ENCODE measurements at regions not wholly inside any gene's neighbourhood (a gene's known extent, or its start where the extent isn't known, plus 50 kb on each side); places are given as distances from the start of the nearest gene placed in this dataset.

DNA sequence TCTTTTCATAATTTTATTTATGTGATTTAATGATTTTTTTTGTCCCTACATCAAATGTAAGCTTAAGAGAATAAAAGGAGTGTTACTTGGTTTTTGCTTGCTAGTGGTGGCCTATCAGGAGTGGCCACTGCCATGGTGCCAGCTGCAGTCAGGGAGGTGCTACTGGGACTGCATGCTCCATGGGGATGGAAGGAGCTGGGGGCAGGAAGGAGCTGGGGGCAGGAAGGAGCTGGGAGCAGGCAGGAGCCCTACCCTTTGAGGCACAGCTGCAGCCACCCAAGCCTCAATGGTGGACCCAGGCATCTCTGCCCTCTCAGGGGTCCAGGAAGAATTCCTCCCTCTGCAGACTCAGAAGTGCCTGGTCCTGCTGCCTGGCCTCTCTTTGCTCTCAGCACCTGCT is 796.0 kb downstream of the SLC16A7 start:
- DNase-seq = no peak

DNA sequence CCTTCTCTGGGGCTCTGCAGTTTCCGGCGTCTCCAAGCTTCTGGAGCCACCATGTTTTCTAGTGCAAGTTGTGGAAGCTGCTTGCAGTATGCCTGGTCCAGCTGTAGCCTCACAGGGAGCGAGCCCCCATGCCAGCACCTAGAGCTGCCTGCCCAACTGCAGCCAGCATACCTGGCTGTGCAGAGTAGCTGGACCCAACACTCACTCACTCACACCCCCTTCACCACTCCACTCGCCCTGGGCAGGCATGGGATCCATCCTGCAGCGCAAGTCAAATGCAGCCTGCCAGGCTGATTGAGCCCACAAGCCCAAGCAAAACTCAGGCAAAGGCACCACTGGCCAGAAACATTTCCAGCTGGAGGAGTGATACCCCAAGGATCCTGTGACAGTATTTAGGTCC is 797.3 kb downstream of the SLC16A7 start:
- DNase-seq = no peak

DNA sequence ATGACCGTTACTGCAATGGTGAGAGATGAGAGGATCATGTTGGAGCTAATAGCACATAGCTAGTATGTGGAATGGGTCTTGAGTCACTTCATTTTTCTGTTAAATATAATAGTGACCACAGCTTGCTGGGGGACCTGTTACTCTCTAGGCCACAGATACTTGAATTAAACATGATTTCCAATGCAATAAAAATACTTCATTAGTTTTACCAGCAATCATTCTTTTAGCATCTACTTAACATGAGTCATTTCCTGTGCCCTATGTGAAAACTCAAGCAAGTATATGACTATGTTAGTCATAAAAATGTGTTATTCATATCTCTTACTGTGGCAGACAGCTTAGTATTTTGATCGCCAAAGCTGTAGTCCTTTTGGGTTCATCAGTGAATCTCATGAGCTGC is 798.8 kb downstream of the SLC16A7 start:
- no peak for DNase-seq

DNA sequence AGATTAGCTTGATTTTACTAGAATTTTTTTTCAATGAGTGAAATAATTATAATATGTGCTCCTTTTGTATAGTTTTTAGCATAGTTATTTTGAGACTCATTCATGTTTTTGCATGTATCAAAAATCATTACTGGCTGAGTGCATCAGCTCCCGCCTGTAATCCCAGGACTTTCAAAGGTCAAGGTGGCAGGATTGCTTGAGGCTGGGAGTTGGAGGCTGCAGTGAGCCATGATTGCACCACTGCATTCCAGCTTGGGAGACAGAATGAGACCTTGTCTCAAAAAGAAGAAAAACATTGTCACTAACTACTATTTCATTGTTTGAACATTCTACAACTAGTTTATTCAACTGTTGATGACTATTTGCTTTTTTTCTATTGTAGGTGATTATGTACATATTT is 802.7 kb downstream of the SLC16A7 start:
- DNase-seq = no peak

DNA sequence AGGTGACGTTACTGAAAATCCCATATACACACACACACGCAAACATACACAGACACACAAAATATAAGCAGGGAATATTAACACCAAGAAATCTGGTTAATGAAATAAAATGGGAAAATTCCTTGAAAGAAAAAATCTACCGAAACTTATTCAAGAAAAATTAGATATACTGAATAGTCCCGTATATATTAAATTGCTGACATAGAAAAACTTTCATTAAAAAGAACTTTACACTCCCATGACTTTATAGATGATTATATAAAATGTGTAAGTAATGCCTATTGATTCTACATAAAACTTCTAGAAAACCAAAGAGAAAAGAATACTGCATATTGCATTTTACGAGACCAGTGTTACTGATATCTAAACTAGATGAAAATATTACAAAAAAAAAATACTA is 803.2 kb downstream of the SLC16A7 start:
- DNase-seq = no peak

DNA sequence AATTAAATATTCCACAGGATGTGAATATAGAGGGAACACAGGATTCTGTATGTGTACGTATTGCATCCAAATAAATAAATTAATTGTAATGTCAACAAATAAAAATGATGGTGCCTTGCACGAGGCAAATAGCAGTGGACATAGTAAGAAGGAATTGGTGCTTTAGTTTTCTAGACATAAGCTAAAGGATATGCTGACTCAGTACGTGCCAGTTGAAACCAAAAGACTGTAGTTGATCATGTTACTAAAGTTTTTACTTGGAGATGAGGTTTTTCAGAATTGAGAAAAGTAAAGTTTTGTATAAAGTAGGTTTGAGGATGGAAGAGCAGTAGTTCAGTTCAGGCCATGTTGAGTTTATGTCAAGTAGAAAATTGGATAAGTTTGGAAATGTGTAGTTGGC is 807.2 kb downstream of the SLC16A7 start:
- no peak for DNase-seq

DNA sequence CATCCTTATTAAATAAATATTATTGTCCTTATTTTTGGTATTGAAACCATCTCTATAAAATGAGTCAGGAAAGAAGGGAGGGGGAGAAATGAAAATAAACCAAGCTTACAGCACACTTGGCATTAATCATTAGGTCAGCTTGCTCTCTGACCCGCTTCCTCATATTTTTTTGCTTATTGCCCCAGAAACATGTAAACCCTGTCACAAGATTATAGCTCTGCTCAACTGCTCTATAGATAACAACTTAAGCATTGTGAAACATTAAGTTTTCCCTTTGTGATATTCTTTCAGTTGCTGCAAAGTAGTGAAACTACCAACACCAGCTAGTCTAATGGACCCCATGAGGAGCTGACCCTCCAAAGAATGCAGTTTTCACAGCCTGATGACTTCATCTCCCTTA is 819.5 kb downstream of the SLC16A7 start:
- DNase-seq = no peak

DNA sequence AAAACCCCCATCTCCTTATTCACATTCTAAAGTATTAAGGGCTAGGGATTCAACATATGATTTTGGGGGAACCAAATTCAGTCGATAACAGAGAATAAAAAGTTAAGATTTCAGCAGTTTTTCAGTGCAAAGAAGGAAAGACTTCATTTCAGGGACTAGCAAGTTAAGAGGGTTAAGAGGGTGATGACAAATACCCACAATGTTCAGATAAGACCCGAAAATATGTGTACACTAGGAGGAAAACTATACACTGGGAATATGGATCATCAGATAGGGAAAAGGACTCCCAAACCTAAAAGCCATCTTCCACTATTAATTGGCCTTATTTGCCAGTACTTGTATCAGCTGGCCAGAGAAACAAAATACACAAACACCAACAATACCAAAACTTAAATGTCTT is 824.2 kb downstream of the SLC16A7 start:
- no peak for DNase-seq

DNA sequence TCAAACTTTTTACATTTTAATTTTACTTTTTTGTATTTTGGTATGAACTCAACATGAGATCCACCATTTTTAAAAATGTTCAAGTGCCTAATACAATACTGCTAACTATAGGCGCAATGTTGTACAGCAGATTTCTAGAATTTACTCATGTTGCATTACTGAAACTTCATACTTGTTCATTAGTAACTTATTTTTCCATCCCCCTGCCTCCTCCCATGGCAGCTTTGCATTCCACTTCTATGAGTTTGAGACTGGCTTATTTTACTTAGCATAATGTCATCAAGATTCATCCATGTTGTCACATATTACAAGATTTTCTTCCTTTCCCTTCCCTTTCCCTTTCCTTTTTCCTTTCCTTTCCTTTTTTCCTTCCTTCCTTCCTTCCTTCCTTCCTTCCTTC is 825.9 kb downstream of the SLC16A7 start:
- DNase-seq = no peak

DNA sequence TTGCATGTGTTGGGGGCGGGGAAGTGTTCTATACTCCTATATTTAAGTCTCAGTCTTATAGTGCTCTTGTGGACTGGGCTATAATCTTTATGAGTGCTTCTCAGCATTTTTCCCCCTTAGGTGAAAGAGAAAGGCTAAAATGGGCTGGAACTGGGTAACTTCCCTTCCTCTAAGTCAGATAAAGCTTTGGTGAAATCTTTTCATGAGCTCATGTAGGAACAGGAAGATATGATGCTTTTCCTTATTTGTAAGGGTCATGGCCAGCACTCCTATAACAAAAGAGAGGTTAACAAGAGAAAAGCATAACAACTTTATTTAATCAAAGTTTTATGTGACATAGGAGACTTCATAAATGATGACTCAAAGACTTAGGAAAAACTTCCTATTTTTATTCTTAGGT is 841.5 kb downstream of the SLC16A7 start:
- no peak for DNase-seq

DNA sequence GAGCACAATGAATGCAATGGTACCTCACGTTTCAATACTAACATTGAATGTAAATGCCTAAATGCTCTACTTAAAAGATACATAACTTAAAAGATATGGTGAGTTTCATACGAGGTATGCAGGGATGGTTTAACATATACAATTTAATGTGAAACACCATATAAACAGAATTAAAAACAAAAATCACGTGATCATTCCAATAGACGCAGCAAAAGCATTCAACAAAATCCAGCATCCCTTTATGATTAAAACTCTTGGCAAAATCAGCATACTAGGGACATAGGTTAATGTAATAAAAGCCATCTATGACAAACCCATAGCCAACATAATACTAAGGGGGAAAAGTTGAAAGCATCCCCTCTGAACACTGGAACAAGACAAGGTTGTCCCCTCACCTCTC is 845.7 kb downstream of the SLC16A7 start:
- no peak for DNase-seq

DNA sequence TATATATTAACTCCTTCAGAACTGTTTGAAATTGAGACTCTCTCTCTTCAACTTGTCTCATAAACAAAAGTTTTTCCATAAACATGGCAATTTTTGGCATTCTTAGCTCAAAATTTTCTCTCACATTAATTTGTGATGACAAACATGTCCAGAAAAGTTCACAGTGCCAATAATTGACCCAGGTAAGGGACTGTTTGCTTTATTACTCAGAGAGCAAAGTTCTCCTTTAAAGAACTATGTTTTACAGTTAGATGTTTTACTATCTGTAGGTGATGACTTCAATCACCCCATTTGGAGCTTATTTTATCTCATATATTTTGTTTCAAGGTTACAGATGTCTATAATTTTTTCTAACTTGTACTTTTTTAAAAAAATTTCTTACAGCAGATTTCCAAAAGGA is 855.6 kb downstream of the SLC16A7 start:
- DNase-seq = no peak

DNA sequence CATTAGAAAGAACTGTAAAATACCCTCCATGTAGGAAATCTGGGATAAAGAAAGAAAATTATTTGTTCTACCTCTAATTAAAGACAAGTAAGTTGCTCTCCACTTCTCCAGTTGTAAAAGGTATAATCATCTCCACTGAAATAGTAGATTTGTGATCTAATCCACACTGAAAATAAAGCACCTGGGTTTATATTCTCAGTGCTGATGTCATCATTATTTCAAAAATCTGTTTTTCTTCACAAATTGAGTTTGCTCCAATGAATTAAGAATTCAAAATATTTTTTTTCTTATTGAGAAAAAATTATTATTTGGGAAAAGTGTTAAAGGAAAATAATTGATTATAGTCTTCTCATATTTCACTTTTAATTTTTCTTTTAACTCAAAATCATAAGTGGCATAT is 869.2 kb downstream of the SLC16A7 start:
- DNase-seq = no peak

DNA sequence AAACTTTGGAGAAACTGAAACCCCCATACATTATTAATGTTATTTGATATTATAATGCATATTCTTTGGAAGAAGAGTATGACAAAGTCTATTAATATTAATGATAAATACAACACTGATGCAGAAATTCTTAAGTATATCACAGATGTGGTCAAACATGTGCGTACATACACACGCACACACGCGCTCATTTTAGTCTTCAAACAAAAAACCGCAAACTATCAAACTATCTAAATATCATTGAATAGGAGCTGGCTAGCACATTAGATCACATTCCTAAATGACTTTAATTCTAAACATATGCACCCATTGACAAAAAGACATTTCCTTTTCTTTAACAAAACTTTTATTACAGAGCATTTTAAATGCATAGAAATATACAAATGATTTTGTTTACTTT is 872.7 kb downstream of the SLC16A7 start:
- no peak for DNase-seq

DNA sequence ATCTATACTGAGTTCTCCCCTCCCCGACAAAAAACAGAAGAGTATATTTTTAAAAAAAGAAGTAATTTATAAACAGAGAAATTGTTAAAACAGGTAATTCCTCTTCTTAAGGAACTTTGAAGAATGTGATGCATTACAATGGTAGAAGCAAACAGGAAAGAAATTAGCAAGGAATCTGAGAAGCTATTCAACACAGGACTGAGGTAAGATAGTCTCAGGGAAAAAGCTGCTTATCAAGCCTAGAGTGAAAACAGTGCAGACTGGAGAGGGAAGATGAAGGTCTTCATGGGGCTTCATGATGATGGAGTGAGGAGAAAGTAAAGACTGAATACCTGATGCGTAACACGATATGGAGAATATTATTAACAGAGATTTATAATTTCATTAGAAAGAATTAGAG is 880.0 kb downstream of the SLC16A7 start:
- DNase-seq = no peak

DNA sequence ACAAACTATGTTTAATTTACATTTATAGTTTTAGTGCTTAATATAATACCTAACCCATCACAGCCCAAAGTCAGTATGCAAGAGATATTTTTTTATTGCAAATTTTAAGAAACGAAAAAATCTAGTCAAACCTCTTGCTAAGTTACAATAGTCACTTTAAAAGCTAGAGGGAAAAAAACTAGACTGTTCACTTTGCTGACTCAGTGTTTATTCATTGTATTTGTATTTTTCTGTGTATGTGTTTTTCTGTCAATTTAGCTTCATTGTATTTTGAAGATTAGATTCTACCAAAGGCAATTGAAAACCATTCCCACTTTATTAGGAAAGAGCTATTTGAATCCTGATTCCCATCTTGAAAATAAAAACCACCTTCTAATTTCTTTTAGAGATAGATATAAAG is 891.5 kb downstream of the SLC16A7 start:
- DNase-seq = no peak

DNA sequence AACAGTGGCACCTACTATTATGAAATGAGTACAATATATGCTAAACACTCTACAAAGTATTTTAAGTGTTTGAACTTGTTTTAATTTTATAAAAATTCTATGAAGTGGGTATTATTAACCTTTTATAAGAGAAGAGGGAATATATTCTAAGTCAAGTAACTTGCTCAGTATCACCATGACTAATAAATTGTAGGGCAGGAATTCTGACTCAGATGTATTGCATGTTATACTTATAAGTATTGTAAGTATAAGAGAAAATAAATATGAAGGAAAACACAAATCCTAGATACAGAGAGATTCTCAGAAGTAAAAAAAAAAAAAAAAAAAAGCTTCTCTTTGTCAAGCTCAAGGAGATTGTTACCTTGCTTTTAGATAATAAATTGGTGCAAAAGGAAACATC is 893.2 kb downstream of the SLC16A7 start:
- no peak for DNase-seq

DNA sequence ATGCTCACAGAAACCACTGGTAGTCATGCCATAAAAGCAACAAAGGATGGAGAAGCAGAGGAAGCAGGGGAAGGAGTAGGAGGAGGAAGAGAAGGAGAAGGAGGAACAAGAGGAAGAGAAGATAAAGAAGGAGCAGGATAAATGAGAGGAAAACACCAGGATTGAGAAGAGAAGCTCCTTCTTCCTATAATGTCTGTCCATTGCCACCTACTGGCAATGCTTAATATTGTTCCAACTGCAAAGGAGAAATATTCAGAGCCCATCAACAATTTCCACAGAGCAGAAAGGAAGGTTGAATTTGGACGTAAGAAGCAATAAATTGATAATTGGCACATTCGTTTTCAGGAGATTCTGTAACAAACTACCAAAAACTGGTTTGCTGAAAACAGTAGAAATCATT is 898.4 kb downstream of the SLC16A7 start:
- DNase-seq = no peak

DNA sequence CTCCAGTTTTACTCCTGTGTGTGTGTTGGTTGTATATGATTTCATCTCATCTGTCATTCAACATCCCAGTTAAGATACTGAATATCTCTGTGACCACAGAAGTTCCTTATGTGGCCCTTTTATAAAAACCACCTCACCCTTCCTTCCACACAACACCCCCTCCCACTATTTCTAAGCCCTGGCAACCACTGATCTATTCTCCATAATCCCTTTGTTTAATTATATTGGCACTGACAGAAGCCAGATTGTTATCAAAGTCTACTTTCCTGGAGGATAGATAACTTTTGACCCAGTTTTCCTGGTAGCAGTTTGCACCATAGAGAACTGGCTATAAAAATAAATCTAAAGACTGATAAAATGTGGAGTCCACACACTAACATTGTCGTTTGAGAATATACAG is 902.8 kb downstream of the SLC16A7 start:
- no peak for DNase-seq

DNA sequence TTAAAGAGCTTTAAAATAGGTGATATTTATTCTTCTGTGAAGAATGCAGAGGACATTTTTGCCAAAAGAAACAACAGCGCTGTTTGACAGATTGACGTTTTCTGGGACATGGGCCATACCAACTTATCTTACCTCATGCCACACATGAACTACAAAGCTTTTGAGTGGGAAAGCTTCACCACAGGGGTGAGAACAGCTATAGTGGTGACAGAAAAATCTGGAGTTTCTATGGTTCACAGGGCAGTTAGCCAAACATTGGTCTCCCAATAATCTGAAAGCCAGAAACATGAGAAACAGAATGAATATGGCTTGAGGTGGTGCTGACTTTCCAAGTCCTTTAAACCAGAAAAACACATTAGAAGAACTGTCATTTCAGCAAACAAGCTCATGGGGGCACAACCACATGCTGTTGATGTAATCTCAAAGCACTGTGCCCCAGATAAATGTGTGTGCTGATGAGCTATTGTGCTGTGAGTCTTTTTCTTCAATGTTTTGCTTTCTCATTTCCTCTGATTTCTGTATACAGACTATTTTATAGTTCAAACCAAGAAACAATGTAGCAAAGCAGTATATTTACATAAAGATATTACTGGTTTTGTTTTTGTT is 905.4 kb downstream of the SLC16A7 start:
- no peak for DNase-seq

DNA sequence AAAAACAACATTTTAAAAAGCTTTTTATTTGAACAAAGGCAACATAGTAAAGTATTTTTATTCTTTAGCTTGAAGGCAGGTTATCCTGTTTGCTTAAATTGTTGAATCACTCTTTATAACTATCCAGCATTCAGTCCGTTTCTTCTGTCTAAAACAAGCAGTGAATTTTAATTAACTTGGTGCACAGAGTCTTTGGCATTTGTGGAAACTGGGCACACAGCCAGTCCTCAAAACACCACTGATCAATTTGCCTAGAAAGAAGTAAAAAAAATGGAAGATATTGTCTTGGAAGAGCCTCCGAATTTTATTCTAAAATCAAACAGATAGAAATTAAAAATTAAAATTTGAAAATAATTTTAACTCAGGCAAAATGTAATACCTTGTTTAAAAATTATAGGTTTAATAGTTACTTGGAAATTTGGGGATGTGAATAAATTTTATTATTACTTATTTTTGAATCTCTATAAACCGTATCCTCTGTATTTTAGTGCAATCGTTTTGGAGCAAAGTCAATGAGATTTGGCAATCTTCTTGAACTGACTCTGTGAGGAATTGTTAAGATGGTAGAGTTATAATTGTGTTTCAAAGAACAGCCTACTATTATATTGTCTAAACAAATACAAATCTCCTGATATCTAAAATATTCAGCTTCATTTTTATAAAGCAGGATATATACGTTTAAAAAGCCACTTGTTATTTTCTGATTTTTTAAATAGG is 927.0 kb downstream of the SLC16A7 start:
- no peak for DNase-seq

DNA sequence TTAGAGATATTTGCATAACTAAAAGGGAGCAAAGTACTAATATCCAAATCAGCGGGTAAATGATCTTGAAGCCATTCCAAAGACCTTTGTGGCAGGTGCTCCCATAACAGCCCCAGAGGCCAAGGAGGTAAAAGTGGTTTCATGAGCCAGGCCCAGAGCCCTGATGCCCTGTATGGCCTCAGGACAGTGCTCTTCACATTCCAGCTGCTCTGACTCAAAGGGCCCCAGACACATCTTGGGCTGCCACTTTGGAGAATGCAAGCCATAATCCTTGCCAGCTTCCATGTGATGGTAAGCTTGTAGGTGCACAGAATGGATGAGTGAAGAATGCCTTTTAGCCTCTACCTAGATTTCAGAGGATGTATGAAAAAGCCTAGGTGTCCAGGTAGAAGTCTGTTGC is 933.4 kb downstream of the SLC16A7 start:
- DNase-seq = no peak

DNA sequence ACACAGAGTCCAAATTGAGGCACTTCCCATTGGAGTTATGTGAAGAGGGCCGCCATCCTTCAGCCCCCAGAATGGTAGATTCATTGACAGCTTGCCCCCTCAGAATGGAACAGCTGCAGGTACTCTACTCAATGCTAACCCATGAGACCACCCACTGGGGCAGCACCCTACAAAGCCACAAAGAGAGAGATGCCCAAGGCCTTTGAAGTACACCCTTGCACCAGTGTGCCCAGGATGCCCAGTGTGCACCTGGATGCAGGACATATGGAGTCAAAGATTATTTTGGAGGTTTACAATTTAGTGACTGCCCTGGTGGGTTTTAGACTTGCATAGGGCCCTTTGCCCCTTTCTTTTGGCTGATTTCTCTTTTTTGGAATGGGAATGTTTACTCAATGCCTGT is 933.9 kb downstream of the SLC16A7 start:
- DNase-seq = no peak

DNA sequence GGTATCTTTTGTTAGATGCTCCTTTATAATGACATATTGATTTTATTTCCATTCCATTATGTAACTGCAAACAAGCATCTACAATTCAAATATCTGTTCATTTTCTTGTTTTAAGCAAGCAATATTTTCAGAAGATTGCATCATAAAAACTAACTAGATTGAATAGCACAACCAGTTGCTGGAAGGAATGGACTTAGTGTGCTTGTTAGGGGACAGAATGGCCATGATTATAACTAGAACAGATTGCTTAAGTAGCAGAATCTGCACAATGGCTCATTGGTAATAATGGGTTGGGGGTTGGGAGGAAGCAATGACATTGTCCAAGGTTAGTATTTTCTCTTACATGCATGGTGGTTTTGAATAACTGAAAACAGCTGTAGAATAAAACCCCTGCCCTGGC is 939.5 kb downstream of the SLC16A7 start:
- DNase-seq = no peak

DNA sequence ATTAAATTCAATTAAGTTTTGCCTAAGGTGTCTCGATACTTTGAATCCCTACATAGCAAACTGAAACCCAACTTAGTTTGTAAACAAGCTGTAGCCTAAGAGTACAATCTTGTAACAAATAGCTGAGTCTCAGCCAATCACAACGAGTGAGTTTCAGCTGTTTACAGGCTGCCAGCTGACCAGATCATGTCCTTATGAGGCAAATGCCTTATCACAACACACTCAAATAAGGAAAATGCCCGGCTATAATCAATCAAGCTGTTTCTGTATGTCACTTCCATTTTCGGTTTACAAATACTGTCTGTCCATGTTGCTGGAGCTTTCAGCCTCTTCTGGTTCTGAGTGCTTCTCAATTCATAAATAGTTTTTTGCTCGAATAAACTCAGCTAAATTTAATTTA is 943.8 kb downstream of the SLC16A7 start:
- no peak for DNase-seq
